ENCODE measurements at regions not wholly inside any gene's neighbourhood (a gene's known extent, or its start where the extent isn't known, plus 50 kb on each side); places are given as distances from the start of the nearest gene placed in this dataset.
"Not testable (repeated sequence)": the region's sequence is repeated elsewhere in the genome, so short reads cannot be mapped to it uniquely, and the experiment has no call there.

- TF ChIP-seq, protein P1, sequence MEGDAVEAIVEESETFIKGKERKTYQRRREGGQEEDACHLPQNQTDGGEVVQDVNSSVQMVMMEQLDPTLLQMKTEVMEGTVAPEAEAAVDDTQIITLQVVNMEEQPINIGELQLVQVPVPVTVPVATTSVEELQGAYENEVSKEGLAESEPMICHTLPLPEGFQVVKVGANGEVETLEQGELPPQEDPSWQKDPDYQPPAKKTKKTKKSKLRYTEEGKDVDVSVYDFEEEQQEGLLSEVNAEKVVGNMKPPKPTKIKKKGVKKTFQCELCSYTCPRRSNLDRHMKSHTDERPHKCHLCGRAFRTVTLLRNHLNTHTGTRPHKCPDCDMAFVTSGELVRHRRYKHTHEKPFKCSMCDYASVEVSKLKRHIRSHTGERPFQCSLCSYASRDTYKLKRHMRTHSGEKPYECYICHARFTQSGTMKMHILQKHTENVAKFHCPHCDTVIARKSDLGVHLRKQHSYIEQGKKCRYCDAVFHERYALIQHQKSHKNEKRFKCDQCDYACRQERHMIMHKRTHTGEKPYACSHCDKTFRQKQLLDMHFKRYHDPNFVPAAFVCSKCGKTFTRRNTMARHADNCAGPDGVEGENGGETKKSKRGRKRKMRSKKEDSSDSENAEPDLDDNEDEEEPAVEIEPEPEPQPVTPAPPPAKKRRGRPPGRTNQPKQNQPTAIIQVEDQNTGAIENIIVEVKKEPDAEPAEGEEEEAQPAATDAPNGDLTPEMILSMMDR (IDR thresholded peaks at IDR 0.05; ENCODE audit: insufficient read depth, low read depth, low read length, missing control alignments) = no peak
- DNase-seq (ENCODE audit: low read depth) = no peak
- no peak overlapping the region for H3K4me3 ChIP-seq (ENCODE audit: low read length)
These were observed 304.9 kb upstream of the KYNU start for GRCh38 chr2:142572346-142573132.

DNA sequence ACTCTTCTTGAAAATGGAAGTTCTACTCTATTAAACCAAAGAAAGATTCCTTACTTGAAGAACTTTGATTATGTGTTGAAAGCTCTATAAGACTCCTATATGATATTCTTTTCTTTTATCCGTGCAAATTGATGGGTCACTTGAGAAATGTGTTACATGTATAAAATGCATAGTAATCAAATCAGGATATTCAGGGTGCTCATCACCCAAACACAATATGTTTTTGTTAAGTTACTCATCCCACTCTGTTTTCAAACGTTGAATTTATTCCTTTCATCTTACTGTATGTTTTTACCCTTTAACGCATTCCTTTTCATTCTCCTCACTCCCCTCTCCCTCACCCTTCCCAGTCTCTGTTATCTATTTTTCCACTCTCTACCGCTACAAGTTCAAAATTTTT lies 305.5 kb upstream of the KYNU start:
- DNase-seq (ENCODE audit: low read depth) = no peak
- H3K4me3 ChIP-seq (ENCODE audit: low read length) = no peak overlapping the region
- TF ChIP-seq, protein P1 (IDR thresholded peaks at IDR 0.05; ENCODE audit: insufficient read depth, low read depth, low read length, missing control alignments) = no peak

DNA sequence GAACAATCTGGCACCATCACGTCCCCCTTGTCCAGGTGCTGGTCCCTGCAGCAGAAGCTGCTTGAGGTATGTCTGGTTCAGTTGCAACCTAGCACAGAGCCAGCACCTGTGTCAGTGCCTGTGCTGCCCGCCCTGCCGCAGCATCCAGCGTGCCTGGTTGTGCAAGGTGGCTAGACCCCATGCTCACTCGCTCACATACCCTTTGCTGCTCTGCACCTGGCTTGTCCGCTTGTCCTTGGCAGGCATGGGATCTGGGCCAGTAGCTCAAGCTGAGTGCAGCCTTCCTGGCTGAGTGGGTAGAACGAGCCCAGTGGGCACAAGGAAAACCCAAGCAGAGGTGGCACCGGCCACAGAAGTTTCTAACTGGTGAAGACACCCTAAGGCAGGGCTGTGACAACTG lies 314.6 kb upstream of the KYNU start:
- DNase-seq (ENCODE audit: low read depth) = no peak
- TF ChIP-seq, protein P1 (IDR thresholded peaks at IDR 0.05; ENCODE audit: insufficient read depth, low read depth, low read length, missing control alignments) = no peak
- H3K4me3 ChIP-seq (ENCODE audit: low read length) = no peak overlapping the region

DNA sequence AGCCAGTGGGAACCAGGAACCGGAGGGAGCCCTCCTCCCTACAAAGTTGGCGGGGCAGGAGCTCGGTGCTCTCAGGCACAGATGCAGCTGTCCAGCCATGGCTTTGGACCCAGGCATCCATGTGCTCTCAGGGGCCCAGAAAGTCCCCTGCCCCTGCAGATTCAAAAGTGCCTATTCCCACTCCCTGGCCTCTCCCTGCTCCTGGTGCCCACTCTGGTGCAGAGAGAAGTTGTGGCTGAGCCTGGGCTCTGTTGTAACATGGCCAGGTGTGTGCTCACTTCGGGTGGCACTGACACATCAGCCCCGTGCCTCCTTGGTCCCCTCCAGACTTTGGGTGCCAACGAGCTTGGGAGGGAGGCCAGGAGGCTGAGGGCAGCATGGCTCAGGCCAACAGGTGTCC lies 315.8 kb upstream of the KYNU start:
- no peak overlapping the region for H3K4me3 ChIP-seq (ENCODE audit: low read length)
- DNase-seq (ENCODE audit: low read depth) = no peak
- TF ChIP-seq, protein P1 (IDR thresholded peaks at IDR 0.05; ENCODE audit: insufficient read depth, low read depth, low read length, missing control alignments) = no peak

GRCh38 chr2:142557391-142557790 lies 320.1 kb upstream of the KYNU start:
- TF ChIP-seq, protein P1 (IDR thresholded peaks at IDR 0.05; ENCODE audit: insufficient read depth, low read depth, low read length, missing control alignments) = no peak
- DNase-seq (ENCODE audit: low read depth) = no peak
- H3K4me3 ChIP-seq (ENCODE audit: low read length) = no peak overlapping the region

DNA sequence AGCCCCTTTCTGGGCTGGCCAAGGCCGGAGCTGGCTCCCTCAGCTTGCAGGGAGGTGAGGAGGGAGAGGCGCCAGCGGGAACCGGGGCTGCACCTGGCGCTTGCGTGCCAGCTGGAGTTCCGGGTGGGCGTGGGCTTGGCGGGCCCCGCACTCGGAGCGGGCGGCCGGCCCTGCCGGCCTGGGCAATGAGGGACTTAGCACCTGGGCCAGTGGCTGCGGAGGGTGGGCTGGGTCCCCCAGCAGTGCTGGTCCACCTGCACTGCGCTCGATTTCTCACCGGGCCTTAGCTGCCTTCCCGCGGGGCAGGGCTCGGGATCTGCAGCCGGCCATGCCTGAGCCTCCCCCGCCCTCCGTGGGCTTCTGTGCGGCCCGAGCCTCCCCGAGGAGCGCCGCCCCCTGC lies 331.5 kb upstream of the KYNU start:
- DNase-seq (ENCODE audit: low read depth) = not testable (repeated sequence)

GRCh38 chr2:142545036-142545435 lies 332.4 kb upstream of the KYNU start:
- no peak for DNase-seq (ENCODE audit: low read depth)
- H3K4me3 ChIP-seq (ENCODE audit: low read length) = no peak overlapping the region
- TF ChIP-seq, protein P1 (IDR thresholded peaks at IDR 0.05; ENCODE audit: insufficient read depth, low read depth, low read length, missing control alignments) = no peak

More for the DNA sequence above, 331.5 kb upstream of the KYNU start:
- H3K4me3 ChIP-seq (ENCODE audit: low read length) = not testable (repeated sequence)

Data from epithelial cell of esophagus (primary cell).